ENCODE measurements at regions not wholly inside any gene's neighbourhood (a gene's known extent, or its start where the extent isn't known, plus 50 kb on each side); places are given as distances from the start of the nearest gene placed in this dataset.

DNA sequence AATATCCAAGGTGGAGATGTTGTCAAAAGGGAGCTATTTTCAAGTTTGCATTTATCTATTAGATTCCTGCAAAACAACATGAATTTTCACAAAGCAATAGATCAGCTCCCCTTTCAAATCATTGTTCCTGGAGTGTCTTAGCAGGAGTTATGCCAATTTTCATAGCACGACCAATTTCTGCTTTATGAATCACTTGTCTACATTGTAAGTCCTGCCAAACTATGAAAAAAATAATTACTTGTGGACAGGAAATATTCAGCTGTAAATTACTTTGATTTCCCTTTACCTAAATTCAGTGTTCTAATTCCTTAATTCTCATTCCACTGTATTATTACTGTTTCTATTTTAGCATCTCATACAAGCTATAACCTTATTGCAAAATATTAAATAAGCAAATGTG is 1289.6 kb downstream of the NSUN3 start:
- TF ChIP-seq, protein P1, sequence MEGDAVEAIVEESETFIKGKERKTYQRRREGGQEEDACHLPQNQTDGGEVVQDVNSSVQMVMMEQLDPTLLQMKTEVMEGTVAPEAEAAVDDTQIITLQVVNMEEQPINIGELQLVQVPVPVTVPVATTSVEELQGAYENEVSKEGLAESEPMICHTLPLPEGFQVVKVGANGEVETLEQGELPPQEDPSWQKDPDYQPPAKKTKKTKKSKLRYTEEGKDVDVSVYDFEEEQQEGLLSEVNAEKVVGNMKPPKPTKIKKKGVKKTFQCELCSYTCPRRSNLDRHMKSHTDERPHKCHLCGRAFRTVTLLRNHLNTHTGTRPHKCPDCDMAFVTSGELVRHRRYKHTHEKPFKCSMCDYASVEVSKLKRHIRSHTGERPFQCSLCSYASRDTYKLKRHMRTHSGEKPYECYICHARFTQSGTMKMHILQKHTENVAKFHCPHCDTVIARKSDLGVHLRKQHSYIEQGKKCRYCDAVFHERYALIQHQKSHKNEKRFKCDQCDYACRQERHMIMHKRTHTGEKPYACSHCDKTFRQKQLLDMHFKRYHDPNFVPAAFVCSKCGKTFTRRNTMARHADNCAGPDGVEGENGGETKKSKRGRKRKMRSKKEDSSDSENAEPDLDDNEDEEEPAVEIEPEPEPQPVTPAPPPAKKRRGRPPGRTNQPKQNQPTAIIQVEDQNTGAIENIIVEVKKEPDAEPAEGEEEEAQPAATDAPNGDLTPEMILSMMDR (IDR thresholded peaks at IDR 0.05; ENCODE audit: insufficient read depth, low read length, poor library complexity, severe bottlenecking): no peak
- H3K36me3 ChIP-seq (ENCODE audit: control insufficient read depth, insufficient read depth, low read length): no peaks in the 10 kb centered on the region
- no peaks in the 10 kb centered on the region for H3K27me3 ChIP-seq (ENCODE audit: control insufficient read depth, insufficient read depth, low read length)
- no peak overlapping the region for H3K4me3 ChIP-seq (ENCODE audit: low read depth, low read length)
- DNase-seq (ENCODE audit: low read depth): no peak

- TF ChIP-seq, protein P1 (IDR thresholded peaks at IDR 0.05; ENCODE audit: insufficient read depth, low read length, poor library complexity, severe bottlenecking): no peak
- H3K36me3 ChIP-seq (ENCODE audit: control insufficient read depth, insufficient read depth, low read length): no peaks in the 10 kb centered on the region
- no peak overlapping the region for H3K4me3 ChIP-seq (ENCODE audit: low read depth, low read length)
- no peak for DNase-seq (ENCODE audit: low read depth)
- H3K27me3 ChIP-seq (ENCODE audit: control insufficient read depth, insufficient read depth, low read length): no peaks in the 10 kb centered on the region
Measured at GRCh38 chr3:95354489-95354888, 1291.6 kb downstream of the NSUN3 start.

DNA sequence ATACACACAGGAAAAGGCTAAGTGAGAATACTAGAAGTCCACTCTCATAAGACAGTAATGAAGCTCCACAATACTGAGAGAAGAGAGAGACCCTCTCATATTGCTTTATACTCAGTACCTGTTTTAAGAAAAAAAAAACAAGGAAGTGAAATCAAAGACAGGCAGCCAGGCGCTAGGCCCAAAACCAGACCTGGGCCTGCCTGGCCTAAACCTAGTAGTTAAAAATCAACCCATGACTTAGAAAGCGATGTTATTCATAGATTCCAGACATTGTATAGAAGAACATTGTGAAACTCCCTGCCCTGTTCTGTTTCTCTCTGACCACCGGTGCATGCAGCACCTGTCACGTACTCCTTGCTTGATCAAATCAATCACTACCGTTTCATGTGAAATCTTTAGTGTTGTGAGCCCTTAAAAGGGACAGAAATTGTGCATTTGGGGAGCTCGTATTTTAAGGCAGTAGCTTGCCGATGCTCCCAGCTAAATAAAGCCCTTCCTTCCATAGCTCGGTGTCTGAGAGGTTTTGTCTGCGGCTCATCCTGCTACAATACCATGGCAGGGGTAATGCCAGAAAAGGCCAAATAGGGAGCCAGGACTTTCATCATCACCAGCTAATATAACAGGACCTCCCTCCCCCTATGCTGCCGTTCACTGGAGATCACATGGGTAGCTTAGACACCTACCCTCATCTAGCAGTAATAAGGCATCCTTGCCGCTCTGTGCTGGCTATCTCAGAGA is 1294.1 kb downstream of the NSUN3 start:
- H3K36me3 ChIP-seq (ENCODE audit: control insufficient read depth, insufficient read depth, low read length): no peaks in the 10 kb centered on the region
- DNase-seq (ENCODE audit: low read depth): peak; percentile 50
- no peak overlapping the region for H3K4me3 ChIP-seq (ENCODE audit: low read depth, low read length)
- TF ChIP-seq, protein P1 (IDR thresholded peaks at IDR 0.05; ENCODE audit: insufficient read depth, low read length, poor library complexity, severe bottlenecking): no peak
- H3K27me3 ChIP-seq (ENCODE audit: control insufficient read depth, insufficient read depth, low read length): no peaks in the 10 kb centered on the region

GRCh38 chr3:95387242-95388021 is 1324.6 kb downstream of the NSUN3 start:
- Histone ChIP-seq H3K4me3 (ENCODE audit: low read depth, low read length) (no peak overlapping the region), H3K27me3 (ENCODE audit: control insufficient read depth, insufficient read depth, low read length) (no peaks in the 10 kb centered on the region), H3K36me3 (ENCODE audit: control insufficient read depth, insufficient read depth, low read length) (no peaks in the 10 kb centered on the region)
- TF ChIP-seq, protein P1 (IDR thresholded peaks at IDR 0.05; ENCODE audit: insufficient read depth, low read length, poor library complexity, severe bottlenecking): no peak
- DNase-seq (ENCODE audit: low read depth): no peak

DNA sequence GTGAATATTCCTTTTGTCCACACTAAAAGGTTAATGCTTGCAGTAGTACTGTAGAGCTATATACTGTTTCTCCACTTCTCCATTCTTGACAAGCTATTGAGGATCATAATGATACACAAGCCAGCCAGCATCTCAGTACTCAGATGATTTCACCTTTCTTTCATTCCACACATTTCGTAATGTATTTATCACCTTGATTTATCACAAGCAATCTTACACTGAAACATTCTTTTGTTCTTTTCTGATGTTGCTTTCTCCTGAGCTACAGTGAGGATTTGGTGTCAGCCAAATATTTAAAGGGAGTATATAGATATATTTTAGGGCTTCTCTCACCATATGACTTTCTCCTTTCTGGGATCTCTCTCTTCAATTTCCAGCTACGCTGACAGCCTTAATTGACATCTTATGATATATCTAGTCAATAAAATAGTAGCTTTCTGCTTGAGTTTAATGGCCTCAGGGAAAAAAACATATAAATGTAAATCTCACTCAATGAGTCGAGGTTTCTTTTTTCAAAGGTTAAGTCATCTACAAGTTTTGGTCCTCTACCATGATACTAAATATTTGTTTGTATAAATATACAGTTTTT is 1327.0 kb downstream of the NSUN3 start:
- no peak for DNase-seq (ENCODE audit: low read depth)
- no peaks in the 10 kb centered on the region for H3K27me3 ChIP-seq (ENCODE audit: control insufficient read depth, insufficient read depth, low read length)
- no peaks in the 10 kb centered on the region for H3K36me3 ChIP-seq (ENCODE audit: control insufficient read depth, insufficient read depth, low read length)
- H3K4me3 ChIP-seq (ENCODE audit: low read depth, low read length): no peak overlapping the region
- TF ChIP-seq, protein P1 (IDR thresholded peaks at IDR 0.05; ENCODE audit: insufficient read depth, low read length, poor library complexity, severe bottlenecking): no peak

Measured in kidney epithelial cell (primary cell).